GM23248 (cell line): ENCODE measurements at regions not wholly inside any gene's neighbourhood (a gene's known extent, or its start where the extent isn't known, plus 50 kb on each side); places are given as distances from the start of the nearest gene placed in this dataset.

Experiments used
- EZH2 ChIP-seq: fragments of 200-600 bp; sonication (generic); IDR thresholded peaks from 2 replicates; pipeline ENCODE4 v1.6.1; 2018; ENCODE audit warnings: antibody characterized with exemption, mild to moderate bottlenecking; ENCODE audit not compliant: insufficient read depth, poor library complexity, severe bottlenecking
- EZH2phosphoT487 ChIP-seq: fragments of 200-600 bp; sonication (generic); IDR thresholded peaks from 2 replicates; pipeline ENCODE4 v1.6.1; 2018; ENCODE audit warnings: antibody characterized with exemption, moderate library complexity, mild to moderate bottlenecking, low read depth; ENCODE audit not compliant: insufficient read depth

DNA sequence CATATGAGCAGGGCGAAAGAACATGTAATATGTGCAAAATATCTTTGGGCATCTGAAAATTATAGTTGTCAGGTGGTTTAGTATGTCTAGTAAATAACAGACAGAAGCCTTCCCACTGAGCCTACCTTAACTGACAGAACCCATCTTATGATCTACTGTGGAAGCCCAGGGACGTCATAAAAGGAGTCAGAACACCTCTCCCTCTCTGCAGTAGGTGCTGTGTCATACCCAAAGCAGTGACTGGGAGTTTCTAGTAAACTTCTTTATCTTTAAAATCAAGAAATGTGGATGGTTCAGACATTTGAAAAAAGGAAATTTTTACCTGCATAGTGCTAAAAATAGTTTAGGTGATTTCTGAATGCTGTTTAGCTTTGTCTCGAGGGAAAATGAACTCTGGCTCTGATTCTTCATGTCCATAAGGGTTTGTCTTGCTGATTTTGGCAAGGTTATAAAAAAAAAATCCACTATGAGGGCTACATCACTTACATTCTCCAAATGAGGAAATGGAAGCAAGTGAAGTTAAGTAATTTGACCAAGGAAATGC is 104.0 kb downstream of the NUDT12 start:
- TF ChIP-seq EZH2, result no peak
- no peak for TF ChIP-seq EZH2phosphoT487
